ENCODE measurements at regions not wholly inside any gene's neighbourhood (a gene's known extent, or its start where the extent isn't known, plus 50 kb on each side); places are given as distances from the start of the nearest gene placed in this dataset.

GRCh38 chr3:191873736-191874135, 412.8 kb downstream of the PYDC2 start:
- no peak for TF ChIP-seq CTCF (IDR thresholded peaks at IDR 0.05)
- no peak for TF ChIP-seq POLR2A (IDR thresholded peaks at IDR 0.05)
